HG02588 (cell line): ENCODE measurements at regions not wholly inside any gene's neighbourhood (a gene's known extent, or its start where the extent isn't known, plus 50 kb on each side); places are given as distances from the start of the nearest gene placed in this dataset.
"Not testable (repeated sequence)": the region's sequence is repeated elsewhere in the genome, so short reads cannot be mapped to it uniquely, and the experiment has no call there.

Source experiments
- ATAC-seq: cut with Tn5 transposase; IDR thresholded peaks from one replicate; pipeline ENCODE4 v1.9.1; 2021; ENCODE audit warnings: mild to moderate bottlenecking, moderate library complexity; ENCODE audit not compliant: unreplicated experiment

- ATAC-seq = not testable (repeated sequence)
Measured at GRCh38 chr16:88226302-88226701, 156.5 kb upstream of the ZNF469 start.

GRCh38 chr16:88227026-88227721 lies 155.6 kb upstream of the ZNF469 start:
- ATAC-seq = not testable (repeated sequence)

GRCh38 chr16:88227722-88228482 lies 154.9 kb upstream of the ZNF469 start:
- ATAC-seq = not testable (repeated sequence)

- ATAC-seq = not testable (repeated sequence)
Measured at GRCh38 chr16:88228751-88229150, 154.0 kb upstream of the ZNF469 start.

DNA sequence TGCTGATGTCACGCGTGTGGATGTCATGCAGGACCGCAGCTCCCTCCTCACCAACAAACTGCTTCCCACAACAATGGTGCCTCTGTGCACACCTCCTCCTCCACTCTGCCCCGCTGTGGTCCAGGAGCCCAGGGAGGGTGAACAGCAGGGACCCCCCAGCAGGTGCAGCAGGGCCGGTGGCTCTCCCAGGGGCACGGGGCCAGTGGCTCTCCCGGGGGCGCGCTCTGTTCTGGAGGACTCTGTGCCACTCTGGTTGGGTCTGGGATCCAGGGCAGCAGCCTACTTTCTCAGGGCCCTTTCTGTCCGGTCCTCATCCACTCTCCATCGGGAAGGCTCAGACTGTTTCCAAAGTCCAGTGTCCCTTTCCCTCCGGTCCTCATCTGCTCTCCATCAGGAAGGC lies 153.0 kb upstream of the ZNF469 start:
- not testable (repeated sequence) for ATAC-seq

DNA sequence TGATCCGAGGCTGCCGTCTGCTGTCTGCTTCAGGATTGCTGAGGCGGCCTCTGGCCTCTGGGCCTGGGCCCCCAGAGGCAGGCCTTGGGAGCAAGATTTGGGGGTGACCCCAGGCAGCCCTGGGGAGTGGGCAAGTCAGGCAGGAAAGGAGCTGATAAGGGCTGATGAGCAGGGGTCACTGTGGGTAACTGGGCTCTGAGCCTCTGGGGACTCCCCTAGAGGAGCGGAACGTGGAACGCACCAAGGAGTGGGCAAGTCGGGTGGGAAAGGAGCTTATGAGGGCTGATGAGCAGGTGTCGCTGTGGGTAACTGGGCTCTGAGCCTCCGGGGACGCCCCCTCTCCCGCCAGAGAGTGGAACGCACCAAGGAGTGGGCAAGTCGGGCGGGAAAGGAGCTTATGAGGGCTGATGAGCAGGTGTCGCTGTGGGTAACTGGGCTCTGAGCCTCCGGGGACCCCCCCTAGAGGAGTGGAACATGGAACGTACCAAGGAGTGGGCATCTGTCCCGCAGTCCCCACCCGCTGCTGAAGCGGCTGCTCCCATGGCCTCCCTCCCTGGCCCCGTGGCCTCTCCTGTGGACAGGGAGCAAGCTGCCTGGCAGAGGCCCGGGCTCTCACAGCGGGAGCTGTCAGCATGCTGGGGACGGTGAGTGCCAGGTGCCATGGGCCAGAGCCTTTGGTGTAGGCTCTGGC lies 152.3 kb upstream of the ZNF469 start:
- not testable (repeated sequence) for ATAC-seq

GRCh38 chr16:88230967-88231615 lies 151.7 kb upstream of the ZNF469 start:
- ATAC-seq = not testable (repeated sequence)

- ATAC-seq = not testable (repeated sequence)
Measured at GRCh38 chr16:88231839-88232238, 150.9 kb upstream of the ZNF469 start.

DNA sequence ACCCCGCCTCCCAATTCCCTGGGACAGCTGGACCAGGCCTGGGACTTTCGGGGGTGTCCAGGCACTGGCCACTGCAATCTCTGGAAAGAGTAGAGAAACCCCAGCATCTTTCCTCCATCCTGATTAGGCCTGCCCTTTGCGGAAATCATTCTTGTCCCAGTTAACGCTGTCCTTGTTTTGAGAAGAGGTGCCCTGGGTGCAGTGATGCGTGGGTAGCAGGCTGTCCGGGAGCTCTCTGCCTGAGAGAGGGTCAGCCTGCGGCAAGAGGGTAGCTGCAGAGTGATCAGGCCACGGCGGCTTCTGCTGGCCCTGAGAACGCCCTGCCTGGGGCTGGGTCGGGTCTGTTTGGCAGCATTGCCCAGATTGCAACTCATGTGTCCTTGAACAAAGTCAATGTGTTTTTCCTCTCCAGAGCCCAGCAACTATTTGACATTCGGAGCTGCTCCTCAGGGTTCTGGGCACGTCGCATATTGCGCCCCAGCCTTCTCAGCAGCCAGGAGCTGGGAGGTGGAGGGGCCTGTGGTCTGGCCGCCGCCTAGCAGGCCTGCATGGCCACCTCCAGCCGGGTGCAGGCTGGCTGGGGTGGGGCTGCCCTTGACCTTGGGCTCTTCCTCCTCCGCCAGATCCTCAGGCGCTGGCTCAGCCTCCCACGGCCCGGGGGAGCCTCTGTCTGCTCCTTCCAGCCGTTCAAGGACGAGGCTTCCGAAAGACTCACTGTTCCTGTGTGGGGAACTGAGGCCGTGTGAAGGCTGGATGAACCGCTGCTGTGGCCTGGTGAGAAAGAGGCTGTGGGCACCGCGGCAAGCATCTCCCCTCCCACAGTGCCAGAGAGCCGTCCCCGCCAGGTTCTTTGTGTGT lies 150.1 kb upstream of the ZNF469 start:
- ATAC-seq = not testable (repeated sequence)

DNA sequence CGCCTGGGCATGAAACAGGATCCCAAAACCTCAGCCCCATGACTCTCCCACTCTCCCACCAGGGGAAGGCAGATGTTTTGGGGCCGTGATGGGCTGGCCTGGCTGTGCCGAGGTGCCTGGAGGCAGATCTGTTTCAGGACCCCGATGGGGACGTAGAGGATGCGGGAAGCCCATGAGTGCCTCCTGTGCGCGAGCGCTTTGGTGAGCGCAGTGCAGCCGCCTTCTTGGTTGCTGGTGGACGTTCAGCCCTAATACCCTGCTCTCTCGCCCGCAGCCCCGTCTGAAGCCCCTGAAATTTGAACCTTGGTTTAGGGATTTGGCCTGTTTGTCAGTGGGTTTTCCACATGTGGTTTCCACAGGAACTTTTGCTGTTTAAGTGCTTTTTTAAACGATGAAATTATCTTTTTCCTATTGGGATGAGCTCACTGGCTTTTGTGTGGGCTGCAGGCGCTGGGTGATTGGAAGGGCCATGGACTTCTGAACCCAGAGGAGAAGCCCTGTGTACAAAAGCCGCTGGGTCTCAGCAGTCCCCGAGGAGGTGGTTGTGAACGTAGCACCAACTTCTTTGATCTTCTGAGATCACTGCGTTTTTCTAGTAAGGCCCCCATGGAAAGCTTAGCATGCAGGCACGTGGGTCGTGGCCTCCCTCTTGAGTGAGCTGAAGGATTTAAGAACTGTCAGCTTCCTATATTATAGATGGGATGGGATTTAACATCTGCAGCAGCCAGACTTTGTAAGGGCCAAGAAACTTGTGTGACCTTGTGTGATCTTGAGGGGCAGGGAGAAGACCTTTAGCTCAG lies 148.9 kb upstream of the ZNF469 start:
- ATAC-seq = not testable (repeated sequence)

DNA sequence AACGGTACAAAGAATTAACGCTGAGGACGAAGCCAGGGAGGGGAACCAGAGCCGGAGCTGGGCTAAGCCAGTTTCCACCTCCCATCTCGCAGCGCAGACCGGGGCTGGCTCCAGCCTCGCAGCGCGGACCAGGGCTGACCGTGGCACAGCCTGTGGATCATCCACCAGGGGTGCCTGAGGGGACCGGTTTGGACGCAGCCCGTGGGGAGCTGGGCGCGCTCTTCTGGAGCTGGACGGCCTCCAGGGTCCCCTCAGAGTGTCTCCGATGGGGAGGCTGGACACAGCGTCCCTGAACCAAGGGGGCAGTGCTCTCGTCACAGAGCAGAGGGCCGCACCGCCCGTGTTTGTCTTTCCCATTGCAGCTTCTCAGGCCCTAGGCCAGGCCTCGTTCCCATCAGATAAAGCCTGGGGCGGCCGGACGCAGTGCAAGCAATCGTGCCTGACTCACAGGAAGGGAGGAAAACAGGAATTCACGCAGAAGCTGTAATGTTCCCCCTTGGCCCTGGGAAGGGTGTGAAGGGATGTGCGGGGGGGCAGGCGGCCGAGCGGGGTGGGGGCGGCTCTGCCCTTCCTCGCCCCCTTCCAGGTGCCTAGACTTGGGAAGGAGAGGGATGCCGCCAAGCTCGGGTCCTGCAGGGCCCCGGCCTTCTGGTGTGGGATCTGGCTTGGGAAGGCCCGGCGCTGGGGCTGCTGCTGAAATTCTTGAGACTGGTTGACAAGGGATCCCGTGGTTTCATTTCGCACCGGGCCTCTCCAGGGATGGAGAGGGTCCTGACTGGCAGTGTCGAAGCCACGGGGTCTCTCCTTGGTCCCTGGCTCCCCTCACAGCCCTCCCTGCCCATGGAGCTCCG lies 148.1 kb upstream of the ZNF469 start:
- ATAC-seq = not testable (repeated sequence)

DNA sequence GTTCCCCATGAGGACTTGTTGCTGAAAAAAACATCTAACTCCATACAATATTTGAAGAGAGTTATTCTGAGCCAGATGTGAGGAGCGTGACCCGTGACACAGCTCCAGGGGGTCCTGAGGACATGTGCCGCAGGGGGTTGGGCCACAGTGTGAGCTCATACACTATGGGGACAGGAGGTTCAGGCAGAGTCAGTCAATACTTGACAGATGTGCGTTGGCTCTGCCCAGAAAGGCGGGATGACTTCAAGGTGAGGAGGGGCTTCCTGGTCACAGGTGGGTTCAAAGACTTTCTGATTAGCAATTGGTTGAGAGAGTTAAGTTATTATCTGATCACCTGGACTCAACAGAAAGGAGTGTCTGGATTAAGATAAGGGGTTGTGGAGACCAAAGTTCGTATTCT lies 147.1 kb upstream of the ZNF469 start:
- ATAC-seq = not testable (repeated sequence)

GRCh38 chr16:88236229-88236628 lies 146.5 kb upstream of the ZNF469 start:
- ATAC-seq = not testable (repeated sequence)

DNA sequence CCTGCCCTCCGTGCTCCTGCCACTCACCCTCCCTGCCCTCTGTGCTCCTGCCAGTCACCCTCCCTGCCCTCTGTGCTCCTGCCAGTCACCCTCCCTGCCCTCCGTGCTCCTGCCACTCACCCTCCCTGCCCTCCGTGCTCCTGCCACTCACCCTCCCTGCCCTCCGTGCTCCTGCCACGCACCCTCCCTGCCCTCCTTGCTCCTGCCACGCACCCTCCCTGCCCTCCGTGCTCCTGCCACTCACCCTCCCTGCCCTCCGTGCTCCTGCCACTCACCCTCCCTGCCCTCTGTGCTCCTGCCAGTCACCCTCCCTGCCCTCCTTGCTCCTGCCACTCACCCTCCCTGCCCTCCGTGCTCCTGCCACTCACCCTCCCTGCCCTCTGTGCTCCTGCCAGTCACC lies 145.4 kb upstream of the ZNF469 start:
- not testable (repeated sequence) for ATAC-seq

GRCh38 chr16:88237761-88238415 lies 144.9 kb upstream of the ZNF469 start:
- ATAC-seq = not testable (repeated sequence)

GRCh38 chr16:88238732-88239274 lies 144.0 kb upstream of the ZNF469 start:
- not testable (repeated sequence) for ATAC-seq

DNA sequence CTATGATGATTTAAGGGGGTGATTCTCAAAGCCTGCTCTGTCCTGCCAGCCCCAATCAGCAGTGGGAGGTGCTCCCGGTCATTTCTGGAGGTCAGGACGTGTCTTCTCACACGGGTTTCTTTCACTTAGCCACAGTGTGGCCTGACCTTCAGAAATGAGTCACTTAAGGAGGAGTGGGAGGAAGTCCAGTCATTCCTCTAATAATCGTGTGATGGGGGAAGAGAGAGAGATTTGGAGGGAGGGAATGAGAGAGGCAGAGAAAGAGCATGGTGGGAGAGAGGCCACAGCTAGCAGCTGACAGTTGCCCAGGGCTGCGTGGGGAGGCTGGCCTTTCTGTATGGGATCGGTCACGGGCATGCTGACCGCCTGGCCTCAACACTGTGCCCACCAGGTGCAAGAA lies 142.6 kb upstream of the ZNF469 start:
- not testable (repeated sequence) for ATAC-seq

GRCh38 chr16:88240776-88241175 lies 142.0 kb upstream of the ZNF469 start:
- not testable (repeated sequence) for ATAC-seq
